ENCODE measurements at regions not wholly inside any gene's neighbourhood (a gene's known extent, or its start where the extent isn't known, plus 50 kb on each side); places are given as distances from the start of the nearest gene placed in this dataset.

DNA sequence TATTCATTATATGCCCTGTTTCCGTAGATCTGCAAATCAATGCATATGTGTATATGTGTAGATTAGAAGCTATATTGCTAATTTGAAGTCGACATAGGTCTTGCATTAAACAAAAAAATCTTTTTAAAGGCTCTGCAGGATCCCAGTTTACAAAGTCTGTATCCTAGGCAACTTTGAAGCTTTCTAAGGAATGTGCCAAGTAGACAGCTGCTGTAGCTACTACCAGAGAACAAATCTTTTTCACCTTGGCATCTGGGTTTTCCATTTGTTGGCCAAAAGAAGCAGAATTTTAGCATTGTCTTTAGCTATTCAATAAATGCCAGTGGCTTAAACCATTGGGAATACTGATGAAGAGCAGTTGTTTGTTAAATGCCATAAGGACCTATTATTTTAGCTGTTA is 88.0 kb downstream of the NAA11 start:
- TF ChIP-seq, protein P1, sequence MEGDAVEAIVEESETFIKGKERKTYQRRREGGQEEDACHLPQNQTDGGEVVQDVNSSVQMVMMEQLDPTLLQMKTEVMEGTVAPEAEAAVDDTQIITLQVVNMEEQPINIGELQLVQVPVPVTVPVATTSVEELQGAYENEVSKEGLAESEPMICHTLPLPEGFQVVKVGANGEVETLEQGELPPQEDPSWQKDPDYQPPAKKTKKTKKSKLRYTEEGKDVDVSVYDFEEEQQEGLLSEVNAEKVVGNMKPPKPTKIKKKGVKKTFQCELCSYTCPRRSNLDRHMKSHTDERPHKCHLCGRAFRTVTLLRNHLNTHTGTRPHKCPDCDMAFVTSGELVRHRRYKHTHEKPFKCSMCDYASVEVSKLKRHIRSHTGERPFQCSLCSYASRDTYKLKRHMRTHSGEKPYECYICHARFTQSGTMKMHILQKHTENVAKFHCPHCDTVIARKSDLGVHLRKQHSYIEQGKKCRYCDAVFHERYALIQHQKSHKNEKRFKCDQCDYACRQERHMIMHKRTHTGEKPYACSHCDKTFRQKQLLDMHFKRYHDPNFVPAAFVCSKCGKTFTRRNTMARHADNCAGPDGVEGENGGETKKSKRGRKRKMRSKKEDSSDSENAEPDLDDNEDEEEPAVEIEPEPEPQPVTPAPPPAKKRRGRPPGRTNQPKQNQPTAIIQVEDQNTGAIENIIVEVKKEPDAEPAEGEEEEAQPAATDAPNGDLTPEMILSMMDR (conservative IDR thresholded peaks at IDR 0.05): no peak
- no CpG with 5 or more reads among the region's 2 CpGs for WGBS (ENCODE audit: extremely low coverage, insufficient read length, low lambda C conversion rate)
- no peak overlapping the region for H3K27ac Mint-ChIP-seq
- no peak overlapping the region for H3K4me3 Mint-ChIP-seq
- Histone ChIP-seq H3K79me2 (ENCODE audit: insufficient read depth, low read length) (no peaks in the 10 kb centered on the region), H2BK5ac (ENCODE audit: insufficient read length, low read length) (no peak overlapping the region), H2BK15ac (ENCODE audit: low read depth, low read length) (no peak overlapping the region), H4K91ac (ENCODE audit: insufficient read length, low read depth, low read length) (no peak overlapping the region), H3K9me3 (ENCODE audit: control insufficient read depth, low read depth, low read length) (no peaks in the 10 kb centered on the region), H3K27ac (ENCODE audit: insufficient read length, low read depth, low read length) (no peak overlapping the region), H2AFZ (ENCODE audit: low read length) (no peak overlapping the region), H4K8ac (replicated peaks; ENCODE audit: insufficient read length, low read depth, low read length) (no peak overlapping the region), H2BK20ac (ENCODE audit: low read depth, low read length, poor library complexity, severe bottlenecking) (no peak overlapping the region), H3K27me3 (ENCODE audit: insufficient read depth, low read length) (no peaks in the 10 kb centered on the region), H3K14ac (ENCODE audit: insufficient read depth, low read length) (no peak overlapping the region), H3K4ac (ENCODE audit: low read depth, low read length) (no peak overlapping the region), H4K20me1 (ENCODE audit: control insufficient read depth, insufficient read depth, insufficient read length) (no peaks in the 10 kb centered on the region), H2BK120ac (ENCODE audit: low read depth, low read length, poor library complexity, severe bottlenecking) (no peak overlapping the region), H3K9ac (ENCODE audit: extremely low read depth, insufficient read length, low read length) (no peak overlapping the region), H2BK12ac (ENCODE audit: insufficient read length, low read depth, low read length) (no peak overlapping the region), H3K23me2 (ENCODE audit: insufficient read length, low read depth, low read length, poor library complexity, severe bottlenecking) (no peaks in the 10 kb centered on the region), H3K23ac (ENCODE audit: insufficient read length, low read depth, low read length) (no peak overlapping the region), H3K79me1 (ENCODE audit: insufficient read depth, low read depth, low read length, poor library complexity, severe bottlenecking) (no peaks in the 10 kb centered on the region), H3T11ph (ENCODE audit: low read length) (no peak overlapping the region), H3K18ac (ENCODE audit: insufficient read length, low read depth, low read length) (no peak overlapping the region), H3K4me2 (ENCODE audit: insufficient read depth, insufficient read length, low read length) (no peak overlapping the region), H2AK5ac (ENCODE audit: insufficient read length, low read length) (no peak overlapping the region), H3K4me1 (ENCODE audit: insufficient read depth, low read length) (no peaks in the 10 kb centered on the region), H3K56ac (ENCODE audit: insufficient read length, low read depth, low read length) (no peak overlapping the region), H4K5ac (ENCODE audit: insufficient read length, low read depth, low read length) (no peak overlapping the region)
- no peaks in the 10 kb centered on the region for H3K36me3 Mint-ChIP-seq (ENCODE audit: insufficient read depth in 1 of 3, low read depth in 3 of 3)
- no peak for DNase-seq
- no peaks in the 10 kb centered on the region for H3K9me3 Mint-ChIP-seq
- no peaks in the 10 kb centered on the region for H3K27me3 Mint-ChIP-seq (ENCODE audit: low read depth)
- H3K4me1 Mint-ChIP-seq: peaks cover 0 to 2% of the 10 kb centered on the region in 2 experiments; a peak in 2 of 4 replicates

Measured in H9 (cell line).